ENCODE measurements at regions not wholly inside any gene's neighbourhood (a gene's known extent, or its start where the extent isn't known, plus 50 kb on each side); places are given as distances from the start of the nearest gene placed in this dataset.

GRCh38 chr1:36689992-36690391, 207.3 kb upstream of the CSF3R start:
- TF ChIP-seq CTCF (conservative IDR thresholded peaks at IDR 0.05; ENCODE audit: low read depth, low read length) (no peak), EZH2 (IDR thresholded peaks at IDR 0.05; ENCODE audit: borderline replicate concordance, low read depth, low read length, poor library complexity, severe bottlenecking) (no peak)
- no peak overlapping the region for H3K27ac ChIP-seq (ENCODE audit: low read depth, low read length, poor library complexity, severe bottlenecking)
- no peak overlapping the region for H3K4me3 ChIP-seq (ENCODE audit: low read depth, low read length, poor library complexity, severe bottlenecking)
- ChIA-PET CTCF (no interaction called here), POLR2A (ENCODE audit: low non-redundant PET) (no interaction called here)
- H3K4me1 ChIP-seq (ENCODE audit: insufficient read depth, low read length, poor library complexity, severe bottlenecking) = no peaks in the 10 kb centered on the region
- no TSS peak for BruUV-seq (replicated peaks)
- intact Hi-C loops (cut with micrococcal nuclease; ENCODE audit: unreplicated experiment) = no loop called here
- no peaks in the 10 kb centered on the region for H3K9me3 ChIP-seq (ENCODE audit: low read depth, low read length, poor library complexity, severe bottlenecking)
- H3K27me3 ChIP-seq (replicated peaks; ENCODE audit: insufficient read depth, low read depth, low read length, poor library complexity) = peaks cover 61% of the 10 kb centered on the region
- no peak for DNase-seq (ENCODE audit: low spot score)
- H3K36me3 ChIP-seq (ENCODE audit: insufficient read depth, low read length, poor library complexity, severe bottlenecking) = no peaks in the 10 kb centered on the region

- Histone ChIP-seq H3K9me3 (ENCODE audit: low read depth, low read length, poor library complexity, severe bottlenecking) (no peaks in the 10 kb centered on the region), H3K36me3 (ENCODE audit: insufficient read depth, low read length, poor library complexity, severe bottlenecking) (no peaks in the 10 kb centered on the region), H3K4me1 (ENCODE audit: insufficient read depth, low read length, poor library complexity, severe bottlenecking) (no peaks in the 10 kb centered on the region), H3K27ac (ENCODE audit: low read depth, low read length, poor library complexity, severe bottlenecking) (no peak overlapping the region), H3K27me3 (replicated peaks; ENCODE audit: insufficient read depth, low read depth, low read length, poor library complexity) (peaks cover 47% of the 10 kb centered on the region), H3K4me3 (ENCODE audit: low read depth, low read length, poor library complexity, severe bottlenecking) (no peak overlapping the region)
- TF ChIP-seq EZH2 (IDR thresholded peaks at IDR 0.05; ENCODE audit: borderline replicate concordance, low read depth, low read length, poor library complexity, severe bottlenecking) (no peak), CTCF (conservative IDR thresholded peaks at IDR 0.05; ENCODE audit: low read depth, low read length) (no peak)
- intact Hi-C loops (cut with micrococcal nuclease; ENCODE audit: unreplicated experiment) = no loop called here
- ChIA-PET CTCF (no interaction called here), POLR2A (ENCODE audit: low non-redundant PET) (no interaction called here)
- no peak for DNase-seq (ENCODE audit: low spot score)
- BruUV-seq (replicated peaks) = no TSS peak
Measured at GRCh38 chr1:36687312-36687711, 204.6 kb upstream of the CSF3R start.

GRCh38 chr1:36675931-36676562, 193.3 kb upstream of the CSF3R start:
- TF ChIP-seq EZH2 (IDR thresholded peaks at IDR 0.05; ENCODE audit: borderline replicate concordance, low read depth, low read length, poor library complexity, severe bottlenecking) = no peak
- no peak for TF ChIP-seq CTCF (conservative IDR thresholded peaks at IDR 0.05; ENCODE audit: low read depth, low read length)
- Histone ChIP-seq H3K36me3 (ENCODE audit: insufficient read depth, low read length, poor library complexity, severe bottlenecking) (no peaks in the 10 kb centered on the region), H3K4me3 (ENCODE audit: low read depth, low read length, poor library complexity, severe bottlenecking) (no peak overlapping the region), H3K4me1 (ENCODE audit: insufficient read depth, low read length, poor library complexity, severe bottlenecking) (no peaks in the 10 kb centered on the region), H3K27me3 (replicated peaks; ENCODE audit: insufficient read depth, low read depth, low read length, poor library complexity) (peaks cover 81% of the 10 kb centered on the region), H3K9me3 (ENCODE audit: low read depth, low read length, poor library complexity, severe bottlenecking) (no peaks in the 10 kb centered on the region), H3K27ac (ENCODE audit: low read depth, low read length, poor library complexity, severe bottlenecking) (no peak overlapping the region)
- no peak for DNase-seq (ENCODE audit: low spot score)
- BruUV-seq (replicated peaks) = no TSS peak
- ChIA-PET POLR2A (ENCODE audit: low non-redundant PET) (no interaction called here), CTCF (no interaction called here)
- intact Hi-C loops (cut with micrococcal nuclease; ENCODE audit: unreplicated experiment) = no loop called here

All from A673 (cell line).